MCF 10A (cell line): ENCODE measurements at regions not wholly inside any gene's neighbourhood (a gene's known extent, or its start where the extent isn't known, plus 50 kb on each side); places are given as distances from the start of the nearest gene placed in this dataset.

Experiments
- BruUV-seq: library from RNA; stranded (reverse); fragments of 400-500 nt; replicated peaks from 2 replicates; lab custom pipeline; 2021; lab: Mats Ljungman, UMichigan
- CTCF ChIA-PET: fragments of 300-600 bp; sonication (Branson Sonifier 250); formaldehyde crosslinking; extraction: SDS; loops from one replicate; lab custom pipeline; 2021; ENCODE audit warnings: antibody characterized with exemption, inconsistent platforms; lab: Yijun Ruan, JAX
- POLR2A ChIA-PET: fragments of 300-600, 350-650 bp; sonication (Branson Sonifier 250); formaldehyde crosslinking; extraction: SDS; loops from one replicate; lab custom pipeline; 2020; ENCODE audit warnings: antibody characterized with exemption, inconsistent platforms; lab: Yijun Ruan, JAX
- DNase-seq: peaks from one replicate; pipeline ENCODE4 v3.0.0-alpha.2; 2018; ENCODE audit not compliant: unreplicated experiment
- H3K27ac Mint-ChIP-seq: one replicate; pipeline ENCODE4 v1.8.0; 2022; ENCODE audit warnings: mild to moderate bottlenecking, low read depth, mixed read lengths; ENCODE audit not compliant: unreplicated experiment
- H3K27me3 Mint-ChIP-seq: one replicate; pipeline ENCODE4 v1.8.0; 2022; ENCODE audit warnings: mixed read lengths; ENCODE audit not compliant: insufficient read depth, unreplicated experiment
- H3K36me3 Mint-ChIP-seq: one replicate; pipeline ENCODE4 v1.8.0; 2022; ENCODE audit warnings: mild to moderate bottlenecking, moderate library complexity, mixed read lengths; ENCODE audit not compliant: insufficient read depth, unreplicated experiment
- H3K4me1 Mint-ChIP-seq: one replicate; pipeline ENCODE4 v1.8.0; 2022; ENCODE audit warnings: mixed read lengths; ENCODE audit not compliant: insufficient read depth, unreplicated experiment
- H3K4me3 Mint-ChIP-seq: one replicate; pipeline ENCODE4 v1.8.0; 2022; ENCODE audit warnings: mild to moderate bottlenecking, moderate library complexity, mixed read lengths; ENCODE audit not compliant: unreplicated experiment
- H3K9me3 Mint-ChIP-seq: one replicate; pipeline ENCODE4 v1.8.0; 2022; ENCODE audit warnings: mixed read lengths; ENCODE audit not compliant: unreplicated experiment
- intact Hi-C: fragments of 100-400 bp; cut with micrococcal nuclease; formaldehyde crosslinking; loops from 2 replicates; pipeline ENCODE4 v1.14.1; 2022
- TF ChIP-seq, protein P1 (sequence below): fragments of 200-600 bp; IDR thresholded peaks from one replicate; pipeline ENCODE4 v1.8.0; 2022; ENCODE audit warnings: antibody characterized with exemption, mild to moderate bottlenecking; ENCODE audit not compliant: unreplicated experiment

DNA sequence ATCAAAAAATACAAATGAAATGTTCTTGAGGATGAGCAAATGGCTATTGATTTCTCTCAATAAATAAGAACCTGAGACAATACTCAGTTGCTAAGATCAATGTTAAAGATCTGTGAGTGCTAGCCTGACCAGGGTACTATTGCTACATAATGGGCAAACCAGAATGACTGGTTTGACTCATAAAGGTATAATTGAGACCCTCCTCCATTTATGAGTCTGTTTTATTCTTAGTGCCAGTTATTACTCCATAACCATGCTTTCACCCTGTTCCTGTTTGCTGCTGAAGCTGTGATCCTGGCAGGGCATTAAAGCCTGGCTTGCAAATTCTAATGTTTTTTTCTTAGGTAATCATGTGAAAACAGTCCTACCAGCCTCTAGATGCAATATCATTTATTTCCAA, 56.6 kb upstream of the PPM1B start:
- POLR2A ChIA-PET = interaction anchor here (0.8 kb wide), 1 partner anchor 21 kb away, joined by 4 read pairs; no protein-coding TSS in a partner anchor
- TF ChIP-seq, protein P1, sequence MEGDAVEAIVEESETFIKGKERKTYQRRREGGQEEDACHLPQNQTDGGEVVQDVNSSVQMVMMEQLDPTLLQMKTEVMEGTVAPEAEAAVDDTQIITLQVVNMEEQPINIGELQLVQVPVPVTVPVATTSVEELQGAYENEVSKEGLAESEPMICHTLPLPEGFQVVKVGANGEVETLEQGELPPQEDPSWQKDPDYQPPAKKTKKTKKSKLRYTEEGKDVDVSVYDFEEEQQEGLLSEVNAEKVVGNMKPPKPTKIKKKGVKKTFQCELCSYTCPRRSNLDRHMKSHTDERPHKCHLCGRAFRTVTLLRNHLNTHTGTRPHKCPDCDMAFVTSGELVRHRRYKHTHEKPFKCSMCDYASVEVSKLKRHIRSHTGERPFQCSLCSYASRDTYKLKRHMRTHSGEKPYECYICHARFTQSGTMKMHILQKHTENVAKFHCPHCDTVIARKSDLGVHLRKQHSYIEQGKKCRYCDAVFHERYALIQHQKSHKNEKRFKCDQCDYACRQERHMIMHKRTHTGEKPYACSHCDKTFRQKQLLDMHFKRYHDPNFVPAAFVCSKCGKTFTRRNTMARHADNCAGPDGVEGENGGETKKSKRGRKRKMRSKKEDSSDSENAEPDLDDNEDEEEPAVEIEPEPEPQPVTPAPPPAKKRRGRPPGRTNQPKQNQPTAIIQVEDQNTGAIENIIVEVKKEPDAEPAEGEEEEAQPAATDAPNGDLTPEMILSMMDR = no peak
- no peak overlapping the region for H3K27ac Mint-ChIP-seq
- BruUV-seq = no TSS peak
- DNase-seq = no peak
- intact Hi-C loops = no loop called here
- no peaks in the 10 kb centered on the region for H3K4me1 Mint-ChIP-seq
- no peaks in the 10 kb centered on the region for H3K9me3 Mint-ChIP-seq
- H3K27me3 Mint-ChIP-seq = no peaks in the 10 kb centered on the region
- no peak overlapping the region for H3K4me3 Mint-ChIP-seq
- no peaks in the 10 kb centered on the region for H3K36me3 Mint-ChIP-seq
- CTCF ChIA-PET = no interaction called here

DNA sequence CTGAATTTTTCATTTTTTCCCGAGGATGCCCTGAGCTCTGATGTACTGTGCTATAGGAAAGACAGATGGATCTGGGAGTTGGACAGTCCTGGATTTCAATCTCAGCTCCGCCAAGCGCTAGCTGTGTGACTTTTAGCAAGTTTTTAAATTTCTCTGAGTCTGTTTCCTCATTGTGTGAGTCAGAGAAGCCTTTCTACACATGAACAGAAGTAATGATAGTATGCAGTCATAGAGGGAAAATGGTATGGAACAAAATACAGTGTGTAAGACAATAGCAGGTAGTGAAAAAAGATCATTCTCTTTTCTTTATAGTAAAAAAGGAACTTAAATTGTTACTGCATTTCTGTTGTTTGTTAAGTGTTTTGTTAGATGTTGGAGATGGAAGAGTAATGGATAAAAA, 52.4 kb upstream of the PPM1B start:
- CTCF ChIA-PET = interaction anchor here (1.0 kb wide), 1 partner anchor 28 kb away, joined by 3 read pairs; no protein-coding TSS in a partner anchor
- no peaks in the 10 kb centered on the region for H3K36me3 Mint-ChIP-seq
- TF ChIP-seq, protein P1 = no peak
- no peak overlapping the region for H3K4me3 Mint-ChIP-seq
- POLR2A ChIA-PET = interaction anchor here (0.7 kb wide), 1 partner anchor 15 kb away, joined by 3 read pairs; no protein-coding TSS in a partner anchor
- H3K9me3 Mint-ChIP-seq = no peaks in the 10 kb centered on the region
- DNase-seq = no peak
- no peak overlapping the region for H3K27ac Mint-ChIP-seq
- H3K27me3 Mint-ChIP-seq = no peaks in the 10 kb centered on the region
- no peaks in the 10 kb centered on the region for H3K4me1 Mint-ChIP-seq
- intact Hi-C loops = no loop called here
- no TSS peak for BruUV-seq

DNA sequence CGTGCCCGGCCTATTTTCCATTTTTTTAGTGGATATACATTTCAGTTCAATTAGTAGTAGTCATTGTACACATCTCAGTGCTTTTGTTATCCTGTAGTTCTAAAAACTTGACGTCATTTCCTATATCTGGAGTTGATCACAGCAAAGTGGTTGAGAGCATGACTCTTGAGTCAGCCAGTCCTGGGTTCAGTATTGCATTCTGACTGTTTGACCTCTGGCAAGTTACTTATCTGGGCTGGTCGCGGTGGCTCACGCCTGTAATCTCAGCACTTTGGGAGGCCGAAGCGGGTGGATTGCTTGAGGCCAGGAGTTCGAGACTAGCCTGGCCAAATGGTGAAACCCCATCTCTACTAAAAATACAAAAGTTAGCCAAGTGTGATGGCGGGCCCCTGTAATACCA, 50.4 kb upstream of the PPM1B start:
- no peaks in the 10 kb centered on the region for H3K36me3 Mint-ChIP-seq
- H3K4me3 Mint-ChIP-seq = no peak overlapping the region
- no TSS peak for BruUV-seq
- intact Hi-C loops = no loop called here
- ChIA-PET CTCF (no interaction called here), POLR2A (no interaction called here)
- TF ChIP-seq, protein P1 = no peak
- no peak for DNase-seq
- H3K4me1 Mint-ChIP-seq = no peaks in the 10 kb centered on the region
- no peak overlapping the region for H3K27ac Mint-ChIP-seq
- no peaks in the 10 kb centered on the region for H3K9me3 Mint-ChIP-seq
- H3K27me3 Mint-ChIP-seq = no peaks in the 10 kb centered on the region
